ENCODE measurements at regions not wholly inside any gene's neighbourhood (a gene's known extent, or its start where the extent isn't known, plus 50 kb on each side); places are given as distances from the start of the nearest gene placed in this dataset.

GRCh38 chr4:53776141-53776540 lies 184.9 kb upstream of the LNX1 start:
- intact Hi-C loops (cut with DNase I; ENCODE audit: low total_unique reads): no loop called here
- TF ChIP-seq CTCF (IDR thresholded peaks at IDR 0.05): no peak
- no peaks in the 10 kb centered on the region for H3K4me1 ChIP-seq
- no peaks in the 10 kb centered on the region for H3K36me3 ChIP-seq
- no peaks in the 10 kb centered on the region for H3K9me3 ChIP-seq
- no peak for DNase-seq
- no peak overlapping the region for H3K27ac ChIP-seq
- H3K4me3 ChIP-seq: no peak overlapping the region
- no peaks in the 10 kb centered on the region for H3K27me3 ChIP-seq

GRCh38 chr4:53775381-53775780 lies 184.1 kb upstream of the LNX1 start:
- H3K4me1 ChIP-seq: no peaks in the 10 kb centered on the region
- intact Hi-C loops (cut with DNase I; ENCODE audit: low total_unique reads): no loop called here
- no peak overlapping the region for H3K27ac ChIP-seq
- no peak overlapping the region for H3K4me3 ChIP-seq
- TF ChIP-seq CTCF (IDR thresholded peaks at IDR 0.05): no peak
- H3K9me3 ChIP-seq: no peaks in the 10 kb centered on the region
- H3K27me3 ChIP-seq: no peaks in the 10 kb centered on the region
- DNase-seq: no peak
- no peaks in the 10 kb centered on the region for H3K36me3 ChIP-seq

GRCh38 chr4:53771326-53771725 lies 180.0 kb upstream of the LNX1 start:
- DNase-seq: no peak
- H3K9me3 ChIP-seq: no peaks in the 10 kb centered on the region
- intact Hi-C loops (cut with DNase I; ENCODE audit: low total_unique reads): no loop called here

GRCh38 chr4:53767482-53767881 lies 176.2 kb upstream of the LNX1 start:
- DNase-seq: no peak
- intact Hi-C loops (cut with DNase I; ENCODE audit: low total_unique reads): no loop called here

More at GRCh38 chr4:53771326-53771725, 180.0 kb upstream of the LNX1 start:
- H3K27ac ChIP-seq: no peak overlapping the region
- no peaks in the 10 kb centered on the region for H3K36me3 ChIP-seq
- TF ChIP-seq CTCF (IDR thresholded peaks at IDR 0.05): no peak
- no peak overlapping the region for H3K4me3 ChIP-seq
- no peaks in the 10 kb centered on the region for H3K27me3 ChIP-seq
- H3K4me1 ChIP-seq: no peaks in the 10 kb centered on the region

GRCh38 chr4:53764761-53765490 lies 173.6 kb upstream of the LNX1 start:
- Histone ChIP-seq H3K36me3 (no peaks in the 10 kb centered on the region), H3K9me3 (no peaks in the 10 kb centered on the region), H3K27ac (no peak overlapping the region), H3K27me3 (no peaks in the 10 kb centered on the region), H3K4me3 (no peak overlapping the region), H3K4me1 (peaks cover 0 to 22% (median 0%) of the 10 kb centered on the region in 4 donors)
- intact Hi-C loops (cut with DNase I; ENCODE audit: low total_unique reads): no loop called here
- TF ChIP-seq CTCF (IDR thresholded peaks at IDR 0.05): no peak
- DNase-seq: no peak

More at GRCh38 chr4:53767482-53767881, 176.2 kb upstream of the LNX1 start:
- Histone ChIP-seq H3K4me1 (peaks cover 0 to 22% (median 0%) of the 10 kb centered on the region in 4 donors), H3K36me3 (no peaks in the 10 kb centered on the region), H3K9me3 (no peaks in the 10 kb centered on the region), H3K27me3 (no peaks in the 10 kb centered on the region), H3K27ac (no peak overlapping the region), H3K4me3 (no peak overlapping the region)
- no peak for TF ChIP-seq CTCF (IDR thresholded peaks at IDR 0.05)
